Activated CD8-positive, alpha-beta memory T cell treated with anti-CD3 and anti-CD28 coated beads, Interleukin-2, amount 10 ng/mL, durations not matched to agents 7 days and 5 days (primary cell): ENCODE measurements at regions not wholly inside any gene's neighbourhood (a gene's known extent, or its start where the extent isn't known, plus 50 kb on each side); places are given as distances from the start of the nearest gene placed in this dataset.

ENCODE experiments used
- ATAC-seq: fragments of 150-1000 bp; cut with Tn5 transposase; one replicate; pipeline ENCODE4 v1.10.0; 2021; ENCODE audit warnings: moderate library complexity
- CTCF ChIA-PET: fragments of 350-600 bp; sonication (Branson Sonifier 250); formaldehyde crosslinking; loops from one replicate; lab custom pipeline; 2021; ENCODE audit warnings: antibody characterized with exemption; lab: Charles Lee
- DNase-seq: peaks from one replicate; pipeline ENCODE4 v3.0.0-alpha.2; 2020
- H3K27ac Mint-ChIP-seq: one replicate; pipeline ENCODE4 v1.8.0; 2021; ENCODE audit warnings: mild to moderate bottlenecking, mixed read lengths
- H3K27me3 Mint-ChIP-seq: one replicate; pipeline ENCODE4 v1.8.0; 2021; ENCODE audit warnings: mixed read lengths
- H3K36me3 Mint-ChIP-seq: one replicate; pipeline ENCODE4 v1.8.0; 2021; ENCODE audit warnings: mild to moderate bottlenecking, mixed read lengths
- H3K4me1 Mint-ChIP-seq: one replicate; pipeline ENCODE4 v1.8.0; 2021; ENCODE audit warnings: mixed read lengths
- H3K4me3 Mint-ChIP-seq: one replicate; pipeline ENCODE4 v1.8.0; 2021; ENCODE audit warnings: mild to moderate bottlenecking, moderate library complexity, mixed read lengths
- H3K9me3 Mint-ChIP-seq: one replicate; pipeline ENCODE4 v1.8.0; 2022; ENCODE audit warnings: low read depth, mixed read lengths

DNA sequence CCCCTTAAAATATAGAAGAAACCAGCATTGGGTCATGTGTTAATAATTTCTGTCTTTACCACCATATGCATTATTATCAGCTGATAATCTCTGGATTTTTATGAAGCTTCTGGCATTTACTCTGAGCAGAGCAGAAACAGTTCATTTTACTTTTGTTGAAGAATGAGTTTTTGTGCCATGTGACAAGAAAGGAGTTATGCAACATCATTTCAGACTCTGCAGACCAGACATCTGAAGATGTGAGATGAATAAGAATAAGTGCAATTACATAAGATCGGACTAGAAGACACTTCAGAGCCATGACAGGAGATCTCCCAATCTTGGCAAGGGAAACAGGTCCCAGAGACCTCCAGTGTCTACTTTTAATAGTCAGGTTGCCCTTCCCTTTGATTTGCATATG lies 869.4 kb upstream of the VRK2 start:
- Mint-ChIP-seq H3K27ac (no peak overlapping the region), H3K36me3 (no peaks in the 10 kb centered on the region), H3K4me1 (no peaks in the 10 kb centered on the region), H3K9me3 (peaks cover 12% of the 10 kb centered on the region), H3K4me3 (no peak overlapping the region), H3K27me3 (no peaks in the 10 kb centered on the region)
- CTCF ChIA-PET: no interaction called here
- ATAC-seq (no peak), DNase-seq (no peak)

DNA sequence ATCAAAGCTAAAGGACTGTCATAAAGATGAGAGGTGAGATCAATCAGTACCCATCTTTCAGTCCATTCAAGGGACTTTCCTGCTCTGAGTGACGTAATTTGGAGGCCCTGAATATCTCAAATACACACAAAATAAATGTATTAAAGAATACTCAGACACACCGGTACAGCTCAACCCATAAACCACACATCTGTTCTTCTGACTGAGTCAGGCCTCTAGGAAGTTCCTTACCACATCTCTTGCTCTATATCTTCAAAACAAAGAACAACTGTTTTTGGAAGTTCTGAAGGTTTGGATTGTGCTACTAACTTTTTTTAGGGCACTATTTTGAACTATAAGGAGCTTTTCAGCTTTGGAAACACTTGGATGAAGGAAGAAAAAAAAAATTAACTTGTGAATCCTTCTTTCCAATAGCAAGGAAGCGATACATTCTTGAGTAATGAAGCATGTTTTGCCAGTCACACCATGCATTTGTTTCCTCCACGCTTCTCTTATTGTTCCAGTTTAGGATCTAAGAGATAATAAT lies 866.5 kb upstream of the VRK2 start:
- DNase-seq (no peak), ATAC-seq (no peak)
- no peak overlapping the region for H3K27ac Mint-ChIP-seq
- H3K4me3 Mint-ChIP-seq: no peak overlapping the region
- H3K9me3 Mint-ChIP-seq: peaks cover 8% of the 10 kb centered on the region
- CTCF ChIA-PET: no interaction called here
- no peaks in the 10 kb centered on the region for H3K36me3 Mint-ChIP-seq
- H3K4me1 Mint-ChIP-seq: no peaks in the 10 kb centered on the region
- H3K27me3 Mint-ChIP-seq: no peaks in the 10 kb centered on the region

DNA sequence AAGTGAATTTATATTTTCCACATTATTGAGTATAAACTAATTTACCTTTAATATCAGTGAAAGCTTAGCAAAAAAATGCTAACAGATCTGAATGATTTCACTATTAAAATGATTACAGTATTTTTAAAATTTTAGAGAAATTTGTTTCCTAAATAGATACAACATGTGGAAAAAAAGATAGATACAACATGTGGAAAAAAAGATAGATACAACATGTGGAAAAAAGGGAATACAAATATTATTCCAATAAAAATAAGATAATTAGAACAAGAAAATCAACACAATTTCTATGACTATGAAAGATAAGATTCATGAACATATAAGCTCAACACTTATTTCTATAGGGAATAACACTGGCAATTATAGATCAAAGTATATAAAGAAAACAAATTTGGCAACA lies 865.9 kb upstream of the VRK2 start:
- Mint-ChIP-seq H3K36me3 (no peaks in the 10 kb centered on the region), H3K4me3 (no peak overlapping the region), H3K4me1 (no peaks in the 10 kb centered on the region), H3K9me3 (peaks cover 8% of the 10 kb centered on the region), H3K27ac (no peak overlapping the region), H3K27me3 (no peaks in the 10 kb centered on the region)
- DNase-seq: no peak
- no peak for ATAC-seq
- CTCF ChIA-PET: no interaction called here

DNA sequence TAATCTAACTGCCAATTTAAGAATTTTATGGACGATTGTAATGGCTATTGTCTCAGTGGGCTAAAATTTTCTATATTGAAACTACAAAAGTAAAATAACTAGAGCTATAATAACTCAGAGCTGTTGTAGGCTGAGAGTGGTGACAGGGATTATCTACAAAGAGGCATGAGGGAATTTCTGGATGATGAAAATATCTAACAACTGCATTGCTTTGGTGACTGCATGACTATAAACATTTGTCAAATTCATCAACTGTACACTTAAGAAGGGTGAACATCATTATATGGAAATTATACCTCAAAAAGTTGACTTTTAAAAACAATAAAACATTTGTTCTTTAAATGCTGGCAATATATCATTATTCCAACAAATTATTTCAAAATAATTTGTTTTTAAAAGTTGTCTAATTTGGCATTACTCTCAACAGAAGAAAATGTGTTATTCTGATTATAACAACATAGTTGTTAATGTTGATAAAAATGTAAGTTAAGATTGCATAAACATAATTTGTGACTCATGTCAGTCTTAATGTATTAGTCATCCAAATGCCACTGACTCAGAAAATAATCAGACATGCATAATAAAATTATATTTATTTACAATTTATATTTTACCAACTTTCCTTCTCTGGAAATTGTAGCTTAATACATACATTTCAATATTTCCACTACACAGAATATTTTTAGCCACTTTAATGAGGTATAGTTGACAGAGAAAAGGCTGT lies 865.1 kb upstream of the VRK2 start:
- Mint-ChIP-seq H3K27ac (no peak overlapping the region), H3K4me3 (no peak overlapping the region), H3K36me3 (no peaks in the 10 kb centered on the region), H3K27me3 (no peaks in the 10 kb centered on the region), H3K4me1 (no peaks in the 10 kb centered on the region), H3K9me3 (peaks cover 6% of the 10 kb centered on the region)
- ATAC-seq (no peak), DNase-seq (no peak)
- CTCF ChIA-PET: no interaction called here

DNA sequence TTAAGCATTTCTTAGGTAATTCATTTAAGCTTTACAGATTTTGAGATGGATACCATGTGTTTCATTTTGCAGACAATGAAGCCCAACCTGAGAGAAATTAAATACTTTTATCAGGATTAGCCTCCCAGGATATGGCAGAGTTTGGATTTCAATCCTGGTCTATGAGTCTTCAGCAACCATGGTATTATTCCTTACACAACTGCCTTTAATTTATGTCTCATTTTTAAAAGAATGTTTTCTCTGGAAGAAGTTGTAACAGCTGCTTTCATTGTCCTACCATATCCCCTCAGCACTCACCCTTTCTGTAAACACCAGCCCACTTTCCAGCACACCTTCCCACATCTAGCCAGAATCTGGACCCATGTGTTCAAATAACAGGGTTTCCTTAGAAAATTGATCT lies 863.7 kb upstream of the VRK2 start:
- Mint-ChIP-seq H3K27ac (no peak overlapping the region), H3K27me3 (no peaks in the 10 kb centered on the region), H3K36me3 (no peaks in the 10 kb centered on the region), H3K4me1 (no peaks in the 10 kb centered on the region), H3K4me3 (no peak overlapping the region), H3K9me3 (peaks cover 6% of the 10 kb centered on the region)
- DNase-seq (no peak), ATAC-seq (no peak)
- CTCF ChIA-PET: no interaction called here

DNA sequence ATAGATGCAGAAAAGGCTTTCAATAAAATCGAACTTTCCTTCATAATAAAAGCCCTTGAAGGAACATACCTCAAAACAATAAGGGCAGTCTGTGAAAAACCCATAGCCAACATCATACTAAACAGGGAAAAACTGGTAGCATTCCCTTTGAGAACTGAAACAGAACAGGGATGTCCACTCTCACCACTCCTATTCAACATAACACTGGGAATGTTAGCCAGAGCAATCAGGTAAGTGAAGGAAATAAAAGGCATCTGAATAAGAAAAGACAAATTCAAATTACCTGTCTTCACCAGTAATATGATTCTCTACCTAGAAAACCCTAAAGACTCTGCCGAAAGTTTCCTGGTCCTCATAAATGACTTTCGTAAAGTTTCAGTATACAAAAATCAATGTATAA lies 861.0 kb upstream of the VRK2 start:
- H3K4me1 Mint-ChIP-seq: no peaks in the 10 kb centered on the region
- H3K27ac Mint-ChIP-seq: no peak overlapping the region
- no peak overlapping the region for H3K4me3 Mint-ChIP-seq
- peaks cover 1% of the 10 kb centered on the region for H3K9me3 Mint-ChIP-seq
- no peaks in the 10 kb centered on the region for H3K36me3 Mint-ChIP-seq
- DNase-seq (no peak), ATAC-seq (no peak)
- CTCF ChIA-PET: no interaction called here
- no peaks in the 10 kb centered on the region for H3K27me3 Mint-ChIP-seq

DNA sequence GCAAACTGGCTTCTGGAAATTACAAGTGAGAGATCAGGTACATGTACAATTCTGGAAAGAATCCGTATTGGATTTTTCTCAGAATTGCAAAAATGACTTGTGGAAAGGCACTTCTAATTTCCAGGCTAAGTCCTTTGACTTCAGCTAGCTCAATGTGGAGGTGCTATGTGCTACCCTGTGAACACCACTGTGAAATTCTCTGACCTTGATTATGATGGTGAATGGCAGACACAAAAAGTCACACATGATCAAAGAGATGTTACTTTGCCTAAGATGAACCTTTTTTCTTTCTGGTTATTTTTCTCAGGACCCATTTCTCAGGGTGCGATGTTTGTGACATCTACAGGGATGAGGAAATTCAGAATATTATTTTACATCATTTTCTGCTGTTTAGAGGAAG lies 856.6 kb upstream of the VRK2 start:
- no peak for ATAC-seq
- H3K27me3 Mint-ChIP-seq: no peaks in the 10 kb centered on the region
- H3K36me3 Mint-ChIP-seq: no peaks in the 10 kb centered on the region
- CTCF ChIA-PET: no interaction called here
- H3K27ac Mint-ChIP-seq: no peak overlapping the region
- H3K9me3 Mint-ChIP-seq: peaks cover 2% of the 10 kb centered on the region
- H3K4me3 Mint-ChIP-seq: no peak overlapping the region
- DNase-seq: no peak
- H3K4me1 Mint-ChIP-seq: no peaks in the 10 kb centered on the region

DNA sequence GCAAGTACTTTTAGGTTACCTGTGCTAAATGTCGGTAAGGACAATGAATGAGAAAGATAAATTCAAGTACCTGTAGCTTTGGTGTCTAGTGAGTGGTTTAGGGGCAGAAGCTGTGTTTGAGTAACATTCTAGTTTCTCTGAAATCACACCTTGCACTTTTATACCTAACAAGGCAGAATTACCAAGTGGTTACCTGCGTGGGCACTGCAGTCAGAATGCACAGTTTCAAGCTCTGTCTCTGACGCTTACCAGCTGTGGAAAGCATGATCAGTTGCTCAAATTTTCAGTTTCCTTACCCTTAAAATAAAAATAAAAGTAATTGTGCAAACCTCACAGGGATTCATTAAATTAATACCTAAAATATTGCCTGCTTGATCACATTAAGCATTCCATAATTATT lies 846.9 kb upstream of the VRK2 start:
- no peak for DNase-seq
- no peaks in the 10 kb centered on the region for H3K36me3 Mint-ChIP-seq
- no peak overlapping the region for H3K4me3 Mint-ChIP-seq
- CTCF ChIA-PET: no interaction called here
- H3K9me3 Mint-ChIP-seq: peaks cover 10% of the 10 kb centered on the region
- H3K27ac Mint-ChIP-seq: no peak overlapping the region
- ATAC-seq: no peak
- no peaks in the 10 kb centered on the region for H3K27me3 Mint-ChIP-seq
- no peaks in the 10 kb centered on the region for H3K4me1 Mint-ChIP-seq

DNA sequence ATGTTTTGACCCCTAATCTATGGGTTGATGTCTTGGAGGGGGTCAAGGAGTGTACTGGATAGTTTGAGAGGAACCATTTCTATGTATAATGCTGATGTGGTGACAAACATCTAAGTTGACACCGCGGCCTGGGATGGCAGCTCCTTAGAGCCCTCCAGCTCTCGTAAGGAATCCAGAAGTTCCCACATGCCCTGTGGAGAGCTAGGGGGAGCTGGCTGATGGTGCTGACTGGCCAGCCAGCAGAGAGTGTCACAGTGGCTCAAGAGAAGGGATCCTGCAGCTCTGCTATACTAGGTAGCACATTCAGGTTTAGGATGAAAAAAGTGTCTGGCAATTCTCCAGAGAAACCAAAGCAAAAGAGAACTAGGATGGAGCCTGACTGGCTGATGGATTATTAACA lies 842.2 kb upstream of the VRK2 start:
- Mint-ChIP-seq H3K36me3 (no peaks in the 10 kb centered on the region), H3K4me1 (no peaks in the 10 kb centered on the region), H3K4me3 (no peak overlapping the region), H3K9me3 (peaks cover 13% of the 10 kb centered on the region), H3K27me3 (no peaks in the 10 kb centered on the region), H3K27ac (no peak overlapping the region)
- CTCF ChIA-PET: no interaction called here
- DNase-seq: no peak
- ATAC-seq: no peak

DNA sequence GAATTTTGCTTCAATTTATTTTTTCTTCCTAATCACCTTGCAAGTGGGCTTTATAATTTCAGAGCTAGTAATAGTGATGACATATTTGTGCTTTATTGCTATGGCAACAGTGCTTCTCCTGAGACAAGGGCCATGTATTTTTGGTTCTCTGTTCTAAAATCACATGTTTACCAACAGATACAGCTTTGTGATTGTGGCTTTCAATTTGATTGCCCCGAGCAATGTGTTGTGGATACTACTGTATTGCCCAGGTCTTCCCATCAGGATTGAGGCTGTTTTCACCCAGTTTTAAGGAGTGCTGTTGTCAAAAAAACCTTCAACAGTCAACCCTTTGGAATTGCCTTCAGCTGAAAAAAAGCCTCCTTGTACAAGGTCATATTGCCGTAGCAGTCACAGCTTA lies 841.4 kb upstream of the VRK2 start:
- Mint-ChIP-seq H3K27ac (no peak overlapping the region), H3K9me3 (peaks cover 13% of the 10 kb centered on the region), H3K4me3 (no peak overlapping the region), H3K4me1 (no peaks in the 10 kb centered on the region), H3K36me3 (no peaks in the 10 kb centered on the region), H3K27me3 (no peaks in the 10 kb centered on the region)
- CTCF ChIA-PET: no interaction called here
- no peak for DNase-seq
- no peak for ATAC-seq

DNA sequence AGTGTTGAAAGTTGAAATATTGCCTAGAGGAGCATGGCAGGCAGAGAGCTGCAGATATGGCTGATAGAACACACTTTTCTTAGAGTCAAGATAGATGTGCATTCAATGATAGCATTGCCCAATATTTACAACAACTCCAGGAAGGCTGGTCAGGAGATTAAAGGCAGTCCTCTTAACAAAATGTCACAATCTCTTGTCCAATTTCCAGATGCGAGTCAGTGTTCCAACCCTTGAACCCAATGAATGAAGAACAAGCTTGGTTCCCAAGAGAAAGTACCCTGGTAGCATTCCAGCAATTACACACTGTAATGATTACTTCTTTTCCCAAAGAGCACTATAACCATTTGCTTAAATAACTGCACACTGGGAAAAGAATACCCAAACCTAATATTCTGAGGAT lies 839.4 kb upstream of the VRK2 start:
- CTCF ChIA-PET: no interaction called here
- Mint-ChIP-seq H3K27me3 (no peaks in the 10 kb centered on the region), H3K27ac (no peak overlapping the region), H3K4me3 (no peak overlapping the region), H3K4me1 (no peaks in the 10 kb centered on the region), H3K36me3 (no peaks in the 10 kb centered on the region), H3K9me3 (peaks cover 13% of the 10 kb centered on the region)
- no peak for ATAC-seq
- DNase-seq: no peak

DNA sequence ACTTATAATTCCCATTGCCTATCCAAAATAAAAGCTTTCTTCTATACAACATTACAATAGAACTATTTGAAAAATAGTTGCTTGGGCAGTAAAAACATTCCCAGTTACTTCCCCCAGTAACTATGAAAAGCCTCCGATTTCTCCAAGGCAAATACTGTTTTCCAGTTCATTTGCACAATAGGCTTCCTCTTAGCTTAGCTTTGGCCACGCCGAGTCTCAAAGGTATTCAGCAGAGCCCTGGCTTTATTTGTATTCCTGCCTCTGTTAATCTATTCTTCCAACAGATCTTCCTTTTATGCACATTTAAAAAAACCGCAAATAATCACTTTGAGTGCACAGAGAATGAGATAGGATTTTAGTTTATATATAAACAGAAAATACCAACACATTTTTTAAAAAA lies 836.8 kb upstream of the VRK2 start:
- CTCF ChIA-PET: no interaction called here
- no peak for DNase-seq
- no peaks in the 10 kb centered on the region for H3K4me1 Mint-ChIP-seq
- H3K9me3 Mint-ChIP-seq: peaks cover 20% of the 10 kb centered on the region
- no peaks in the 10 kb centered on the region for H3K36me3 Mint-ChIP-seq
- no peaks in the 10 kb centered on the region for H3K27me3 Mint-ChIP-seq
- no peak overlapping the region for H3K4me3 Mint-ChIP-seq
- no peak overlapping the region for H3K27ac Mint-ChIP-seq
- no peak for ATAC-seq

DNA sequence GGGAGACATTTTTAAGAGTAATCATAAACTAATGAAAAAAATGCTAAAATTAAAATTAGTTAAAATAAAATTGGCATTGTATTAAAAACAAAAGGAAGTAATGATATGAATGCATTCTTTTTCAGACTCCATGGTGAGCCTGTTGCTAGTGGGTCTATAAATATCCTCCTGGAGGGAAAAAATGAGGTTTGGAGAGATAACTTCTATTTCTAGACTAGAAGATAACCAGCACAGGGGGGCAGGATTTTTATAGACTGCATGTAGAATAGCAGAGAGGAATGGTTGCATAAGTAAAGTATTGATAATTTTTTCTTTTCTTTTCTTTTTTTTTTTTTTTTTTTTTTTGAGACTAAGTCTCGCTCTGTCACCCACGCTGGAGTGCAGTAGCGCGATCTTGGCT lies 835.8 kb upstream of the VRK2 start:
- Mint-ChIP-seq H3K27me3 (no peaks in the 10 kb centered on the region), H3K4me3 (no peak overlapping the region), H3K9me3 (peaks cover 23% of the 10 kb centered on the region), H3K36me3 (no peaks in the 10 kb centered on the region), H3K4me1 (no peaks in the 10 kb centered on the region), H3K27ac (no peak overlapping the region)
- DNase-seq (no peak), ATAC-seq (no peak)
- CTCF ChIA-PET: no interaction called here

DNA sequence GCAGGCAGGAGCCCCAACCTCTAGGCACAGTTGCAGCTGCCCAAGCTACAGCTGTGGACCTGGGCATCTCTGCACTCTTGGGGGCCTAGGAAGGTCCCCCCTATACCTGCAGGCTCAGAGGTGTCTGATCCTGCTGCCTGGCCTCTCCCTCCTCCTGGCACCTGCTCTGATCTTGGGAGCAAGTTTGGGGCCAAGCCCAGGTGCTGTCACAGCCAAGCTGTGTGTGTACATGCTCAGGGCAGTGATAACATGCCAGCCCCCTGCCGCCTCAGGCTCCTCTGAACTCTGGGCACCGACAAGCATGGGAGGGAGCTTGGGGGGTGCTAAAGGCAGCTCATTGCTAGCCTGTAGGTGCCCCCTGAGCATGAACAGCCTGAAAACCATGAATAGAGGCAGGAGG lies 829.6 kb upstream of the VRK2 start:
- no peak overlapping the region for H3K27ac Mint-ChIP-seq
- DNase-seq: no peak
- H3K4me3 Mint-ChIP-seq: no peak overlapping the region
- H3K9me3 Mint-ChIP-seq: peaks cover 24% of the 10 kb centered on the region
- CTCF ChIA-PET: no interaction called here
- no peaks in the 10 kb centered on the region for H3K4me1 Mint-ChIP-seq
- no peaks in the 10 kb centered on the region for H3K27me3 Mint-ChIP-seq
- no peaks in the 10 kb centered on the region for H3K36me3 Mint-ChIP-seq
- ATAC-seq: no peak

DNA sequence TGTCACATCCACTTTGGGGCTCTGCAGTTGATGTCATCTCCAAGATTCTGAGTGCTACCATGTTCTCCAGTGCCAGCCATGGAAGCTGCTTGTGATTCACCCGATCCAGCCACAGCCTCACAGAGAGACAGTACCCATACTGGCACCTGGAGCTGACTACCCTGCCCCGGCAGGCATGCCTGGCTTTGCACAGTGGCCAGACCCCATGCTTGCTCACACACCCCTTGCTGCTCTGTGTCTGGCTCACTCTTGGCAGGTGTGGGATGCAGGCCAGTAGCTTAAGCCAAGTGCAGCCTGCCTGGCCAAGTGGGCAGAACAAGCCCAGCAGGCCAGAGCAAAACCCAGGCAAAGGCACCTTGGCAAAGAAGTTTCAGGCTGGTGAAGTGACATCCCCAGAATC lies 828.4 kb upstream of the VRK2 start:
- CTCF ChIA-PET: no interaction called here
- H3K27me3 Mint-ChIP-seq: no peaks in the 10 kb centered on the region
- peaks cover 17% of the 10 kb centered on the region for H3K9me3 Mint-ChIP-seq
- no peak overlapping the region for H3K4me3 Mint-ChIP-seq
- no peak overlapping the region for H3K27ac Mint-ChIP-seq
- no peaks in the 10 kb centered on the region for H3K36me3 Mint-ChIP-seq
- no peaks in the 10 kb centered on the region for H3K4me1 Mint-ChIP-seq
- ATAC-seq (no peak), DNase-seq (no peak)
